ENCODE measurements at regions not wholly inside any gene's neighbourhood (a gene's known extent, or its start where the extent isn't known, plus 50 kb on each side); places are given as distances from the start of the nearest gene placed in this dataset.

DNA sequence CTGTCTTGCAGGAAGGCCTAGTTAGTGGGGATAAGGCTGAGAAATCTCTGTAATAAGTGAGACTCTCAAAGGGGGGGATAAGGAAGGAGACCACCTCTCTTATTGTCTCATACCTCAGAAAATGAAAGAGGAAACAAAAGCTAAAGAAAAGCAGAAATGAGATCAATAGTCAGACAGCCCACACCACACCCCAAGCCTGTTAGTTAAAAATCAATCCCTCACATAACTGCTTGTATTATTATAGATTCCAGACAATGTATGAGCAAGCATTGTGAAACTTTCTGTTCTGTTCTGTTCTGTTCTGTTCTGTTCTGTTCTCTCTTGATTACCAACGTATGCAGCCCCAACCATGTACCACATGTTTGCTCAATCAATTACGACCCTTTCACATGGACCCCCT lies 792.5 kb upstream of the TSPY4 start:
- DNase-seq (ENCODE audit: low spot score), result no peak
- TF ChIP-seq, protein P1, sequence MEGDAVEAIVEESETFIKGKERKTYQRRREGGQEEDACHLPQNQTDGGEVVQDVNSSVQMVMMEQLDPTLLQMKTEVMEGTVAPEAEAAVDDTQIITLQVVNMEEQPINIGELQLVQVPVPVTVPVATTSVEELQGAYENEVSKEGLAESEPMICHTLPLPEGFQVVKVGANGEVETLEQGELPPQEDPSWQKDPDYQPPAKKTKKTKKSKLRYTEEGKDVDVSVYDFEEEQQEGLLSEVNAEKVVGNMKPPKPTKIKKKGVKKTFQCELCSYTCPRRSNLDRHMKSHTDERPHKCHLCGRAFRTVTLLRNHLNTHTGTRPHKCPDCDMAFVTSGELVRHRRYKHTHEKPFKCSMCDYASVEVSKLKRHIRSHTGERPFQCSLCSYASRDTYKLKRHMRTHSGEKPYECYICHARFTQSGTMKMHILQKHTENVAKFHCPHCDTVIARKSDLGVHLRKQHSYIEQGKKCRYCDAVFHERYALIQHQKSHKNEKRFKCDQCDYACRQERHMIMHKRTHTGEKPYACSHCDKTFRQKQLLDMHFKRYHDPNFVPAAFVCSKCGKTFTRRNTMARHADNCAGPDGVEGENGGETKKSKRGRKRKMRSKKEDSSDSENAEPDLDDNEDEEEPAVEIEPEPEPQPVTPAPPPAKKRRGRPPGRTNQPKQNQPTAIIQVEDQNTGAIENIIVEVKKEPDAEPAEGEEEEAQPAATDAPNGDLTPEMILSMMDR (IDR thresholded peaks at IDR 0.05; ENCODE audit: extremely low read depth, missing control alignments), result no peak

DNA sequence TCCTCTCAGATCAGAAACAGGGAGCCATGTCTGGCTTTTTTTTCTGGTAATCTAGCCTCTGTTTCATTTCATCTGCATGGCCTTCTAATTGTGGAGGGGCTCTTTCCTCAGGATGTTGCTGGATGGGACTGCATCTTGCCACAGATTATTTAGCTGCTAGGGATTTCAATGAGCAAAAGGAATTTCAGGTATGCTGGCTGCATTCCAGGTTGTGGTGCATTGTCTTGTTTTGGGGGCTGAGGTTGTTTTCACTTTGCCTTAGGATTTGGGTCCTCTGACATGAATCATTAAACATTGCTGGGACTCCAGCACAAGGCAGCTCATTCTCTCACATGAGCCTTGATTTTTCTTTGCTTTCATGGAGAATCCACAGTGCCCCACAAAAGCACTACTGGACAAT lies 789.3 kb upstream of the TSPY4 start:
- no peak for DNase-seq (ENCODE audit: low spot score)
- TF ChIP-seq, protein P1 (IDR thresholded peaks at IDR 0.05; ENCODE audit: extremely low read depth, missing control alignments), result no peak

DNA sequence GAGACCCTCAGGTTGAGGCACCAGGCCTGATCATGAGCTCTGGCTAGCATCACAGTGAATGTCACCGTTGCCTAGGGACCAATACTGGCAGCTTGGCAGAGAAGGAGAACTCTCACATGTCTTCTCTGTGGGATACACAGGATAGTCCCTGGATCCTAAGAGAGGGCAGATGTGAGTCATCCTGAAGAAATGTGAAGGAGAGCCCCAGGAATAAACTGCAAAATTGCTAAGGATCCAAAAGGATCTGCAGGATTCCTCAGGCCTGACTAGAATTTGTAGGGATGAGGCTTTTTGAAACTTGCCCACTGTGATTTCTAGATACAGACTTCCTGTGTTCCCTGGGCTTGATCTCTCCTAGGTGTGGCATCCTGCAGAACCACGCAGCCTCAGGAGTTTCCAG lies 785.9 kb upstream of the TSPY4 start:
- no peak for DNase-seq (ENCODE audit: low spot score)
- TF ChIP-seq, protein P1 (IDR thresholded peaks at IDR 0.05; ENCODE audit: extremely low read depth, missing control alignments), result no peak

DNA sequence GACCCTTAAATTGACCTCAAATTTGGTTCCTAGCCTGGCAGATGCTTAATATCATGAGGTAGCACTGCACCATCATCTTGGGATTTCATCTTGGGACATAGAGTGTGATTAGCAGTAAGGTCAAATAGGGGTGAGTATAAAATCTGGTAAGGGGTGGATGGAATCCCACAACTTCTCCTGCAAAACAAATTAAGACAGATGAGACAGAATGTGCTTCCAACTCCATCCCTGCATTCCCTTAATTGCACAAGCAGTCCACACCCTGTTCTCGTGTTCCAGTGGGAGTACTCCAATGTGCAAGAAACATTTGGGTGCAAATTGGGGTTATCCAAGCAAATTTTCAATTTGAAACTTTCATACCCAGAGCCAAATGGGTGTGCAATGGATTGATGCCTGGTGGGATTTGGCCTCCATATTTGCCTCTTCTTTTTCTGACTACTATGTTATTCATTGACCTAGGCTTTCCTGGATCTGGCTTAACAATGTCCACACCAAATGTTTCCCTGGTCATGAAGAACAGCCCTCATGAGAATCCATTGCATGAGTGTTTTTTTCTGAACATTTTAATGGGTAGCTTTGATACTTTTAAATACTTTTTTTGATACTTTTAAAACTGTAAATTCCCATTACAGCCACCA lies 785.0 kb upstream of the TSPY4 start:
- DNase-seq (ENCODE audit: low spot score), result no peak
- TF ChIP-seq, protein P1 (IDR thresholded peaks at IDR 0.05; ENCODE audit: extremely low read depth, missing control alignments), result no peak

DNA sequence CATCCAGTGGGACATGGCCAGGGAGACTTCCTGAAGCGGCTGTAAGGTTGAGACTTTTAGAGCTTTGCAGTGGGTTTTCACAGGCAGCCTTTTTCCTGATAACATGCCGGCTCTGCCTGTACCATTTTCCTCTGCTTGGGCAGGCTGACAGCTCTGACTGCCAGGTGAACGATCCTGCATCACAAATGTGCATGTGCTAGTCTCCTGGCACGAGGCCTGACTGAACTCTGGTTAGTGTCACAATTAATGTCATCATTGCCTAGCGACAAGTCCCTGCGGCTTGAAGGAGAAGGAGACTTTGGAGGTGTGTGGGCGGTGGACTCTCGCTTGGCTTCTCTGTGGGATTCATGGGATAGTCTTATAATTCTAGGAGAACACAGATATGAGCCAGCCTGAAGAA lies 783.6 kb upstream of the TSPY4 start:
- DNase-seq (ENCODE audit: low spot score), result no peak
- TF ChIP-seq, protein P1 (IDR thresholded peaks at IDR 0.05; ENCODE audit: extremely low read depth, missing control alignments), result no peak

DNA sequence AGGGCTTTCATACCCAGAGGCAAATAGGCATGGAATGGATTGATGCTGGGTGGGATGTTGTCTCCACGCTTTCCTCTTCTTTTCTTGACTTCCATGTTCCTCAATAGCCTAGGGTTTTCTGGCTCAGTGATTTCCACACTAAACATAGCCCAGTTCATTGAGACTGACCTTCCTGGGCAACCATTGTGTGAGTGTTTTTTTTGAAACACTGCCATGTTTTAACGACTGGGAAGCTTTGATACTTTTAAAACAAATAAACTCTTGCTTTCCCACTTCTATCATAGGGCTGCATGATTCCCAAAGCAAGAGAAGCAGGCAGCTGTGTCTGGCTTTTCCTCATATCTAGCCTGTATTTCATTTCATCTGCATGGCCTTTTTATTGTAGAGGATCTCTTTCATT lies 775.9 kb upstream of the TSPY4 start:
- TF ChIP-seq, protein P1 (IDR thresholded peaks at IDR 0.05; ENCODE audit: extremely low read depth, missing control alignments), result no peak
- no peak for DNase-seq (ENCODE audit: low spot score)

DNA sequence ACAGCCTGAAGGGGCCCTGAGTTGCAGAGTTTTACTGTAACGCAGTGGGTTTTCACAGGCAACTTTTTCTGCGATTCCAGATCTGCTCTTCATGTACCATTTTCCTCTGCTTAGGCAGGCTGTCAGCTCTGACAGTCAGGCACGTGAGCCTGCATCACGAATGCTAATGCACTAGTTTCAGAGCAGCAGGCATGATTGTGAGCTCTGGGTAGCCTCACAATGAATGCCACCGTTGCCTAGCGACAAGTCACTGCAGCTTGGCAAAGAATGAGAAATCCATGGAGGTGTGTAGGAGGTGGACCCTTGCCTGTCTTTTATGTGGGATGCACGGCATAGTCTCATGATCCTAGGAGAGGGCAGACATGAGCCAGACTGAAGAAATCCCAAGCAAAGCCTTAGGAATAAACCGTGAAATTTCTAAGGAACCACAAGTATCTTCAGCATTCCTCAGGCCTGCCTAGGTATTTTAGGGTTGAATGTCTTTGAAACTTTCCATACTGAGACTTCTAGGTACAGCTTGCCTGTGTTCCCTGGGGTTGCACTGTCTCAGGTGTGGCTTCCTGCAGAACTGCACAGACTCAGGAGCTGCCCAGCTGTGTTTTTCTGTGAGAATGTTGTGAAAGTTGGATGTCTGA lies 774.7 kb upstream of the TSPY4 start:
- no peak for DNase-seq (ENCODE audit: low spot score)
- TF ChIP-seq, protein P1 (IDR thresholded peaks at IDR 0.05; ENCODE audit: extremely low read depth, missing control alignments), result no peak
